ENCODE measurements at regions not wholly inside any gene's neighbourhood (a gene's known extent, or its start where the extent isn't known, plus 50 kb on each side); places are given as distances from the start of the nearest gene placed in this dataset.

- no peak for DNase-seq (ENCODE audit: low spot score)
Measured at GRCh38 chr7:108697254-108697653, 127.6 kb downstream of the DNAJB9 start.

- no peak for DNase-seq (ENCODE audit: low spot score)
Measured at GRCh38 chr7:108711611-108712010, 141.9 kb downstream of the DNAJB9 start.

- DNase-seq (ENCODE audit: low spot score): no peak
Measured at GRCh38 chr7:108716783-108717182, 147.1 kb downstream of the DNAJB9 start.

- DNase-seq (ENCODE audit: low spot score): no peak
Measured at GRCh38 chr7:108717781-108718180, 148.1 kb downstream of the DNAJB9 start.

GRCh38 chr7:108719631-108720030 lies 150.0 kb downstream of the DNAJB9 start:
- no peak for DNase-seq (ENCODE audit: low spot score)

GRCh38 chr7:108722561-108722960 lies 152.9 kb downstream of the DNAJB9 start:
- DNase-seq (ENCODE audit: low spot score): no peak

GRCh38 chr7:108723381-108723814 lies 153.7 kb downstream of the DNAJB9 start:
- DNase-seq (ENCODE audit: low spot score): no peak

GRCh38 chr7:108724251-108725100 lies 154.8 kb downstream of the DNAJB9 start:
- no peak for DNase-seq (ENCODE audit: low spot score)

- no peak for DNase-seq (ENCODE audit: low spot score)
Measured at GRCh38 chr7:108735814-108736213, 166.1 kb downstream of the DNAJB9 start.

- no peak for DNase-seq (ENCODE audit: low spot score)
Measured at GRCh38 chr7:108736221-108736891, 166.7 kb downstream of the DNAJB9 start.

- DNase-seq (ENCODE audit: low spot score): no peak
Measured at GRCh38 chr7:108770981-108771745, 201.5 kb downstream of the DNAJB9 start.

GRCh38 chr7:108771853-108772252 lies 202.2 kb downstream of the DNAJB9 start:
- DNase-seq (ENCODE audit: low spot score): no peak

GRCh38 chr7:108777966-108778365 lies 208.3 kb downstream of the DNAJB9 start:
- DNase-seq (ENCODE audit: low spot score): no peak

GRCh38 chr7:108789451-108789850 lies 219.8 kb downstream of the DNAJB9 start:
- no peak for DNase-seq (ENCODE audit: low spot score)

- DNase-seq (ENCODE audit: low spot score): no peak
Measured at GRCh38 chr7:108794466-108794865, 224.8 kb downstream of the DNAJB9 start.

- DNase-seq (ENCODE audit: low spot score): no peak
Measured at GRCh38 chr7:108802650-108803049, 233.0 kb downstream of the DNAJB9 start.

GRCh38 chr7:108805808-108806397 lies 236.2 kb downstream of the DNAJB9 start:
- DNase-seq (ENCODE audit: low spot score): no peak

- no peak for DNase-seq (ENCODE audit: low spot score)
Measured at GRCh38 chr7:108808549-108809266, 239.0 kb downstream of the DNAJB9 start.

GRCh38 chr7:108809356-108809755 lies 239.7 kb downstream of the DNAJB9 start:
- DNase-seq (ENCODE audit: low spot score): no peak

- DNase-seq (ENCODE audit: low spot score): no peak
Measured at GRCh38 chr7:108810756-108811385, 241.2 kb downstream of the DNAJB9 start.

All from mucosa of gallbladder (tissue), 1 donor.